ENCODE measurements at regions not wholly inside any gene's neighbourhood (a gene's known extent, or its start where the extent isn't known, plus 50 kb on each side); places are given as distances from the start of the nearest gene placed in this dataset.

DNA sequence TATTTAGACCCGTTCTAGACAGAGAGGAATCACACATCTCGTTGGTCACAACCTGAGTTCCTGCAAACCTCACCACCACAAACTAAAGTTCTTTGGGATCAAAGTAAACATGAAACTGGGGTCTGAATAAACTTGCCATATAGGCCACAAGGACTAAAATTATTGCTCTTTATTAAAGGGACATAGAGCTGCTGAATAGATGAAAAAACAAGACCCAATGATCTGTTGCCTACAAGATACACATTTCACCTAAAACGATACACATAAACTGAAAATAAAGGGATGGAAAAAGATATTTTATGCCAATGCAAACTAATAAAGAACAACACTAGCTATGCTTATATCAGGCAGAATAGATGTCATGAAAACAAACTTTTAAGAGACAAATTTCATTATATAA, 623.0 kb downstream of the TBC1D32 start:
- BruUV-seq (replicated peaks): no TSS peak
- TF ChIP-seq SIN3A (IDR thresholded peaks at IDR 0.05; ENCODE audit: borderline replicate concordance, insufficient read depth, low read depth, low read length) (no peak), TCF7L2 (IDR thresholded peaks at IDR 0.05; ENCODE audit: low read depth, low read length) (no peak), POLR2AphosphoS5 (IDR thresholded peaks at IDR 0.05; ENCODE audit: low read depth, low read length) (no peak)
- TF ChIP-seq, protein P1, sequence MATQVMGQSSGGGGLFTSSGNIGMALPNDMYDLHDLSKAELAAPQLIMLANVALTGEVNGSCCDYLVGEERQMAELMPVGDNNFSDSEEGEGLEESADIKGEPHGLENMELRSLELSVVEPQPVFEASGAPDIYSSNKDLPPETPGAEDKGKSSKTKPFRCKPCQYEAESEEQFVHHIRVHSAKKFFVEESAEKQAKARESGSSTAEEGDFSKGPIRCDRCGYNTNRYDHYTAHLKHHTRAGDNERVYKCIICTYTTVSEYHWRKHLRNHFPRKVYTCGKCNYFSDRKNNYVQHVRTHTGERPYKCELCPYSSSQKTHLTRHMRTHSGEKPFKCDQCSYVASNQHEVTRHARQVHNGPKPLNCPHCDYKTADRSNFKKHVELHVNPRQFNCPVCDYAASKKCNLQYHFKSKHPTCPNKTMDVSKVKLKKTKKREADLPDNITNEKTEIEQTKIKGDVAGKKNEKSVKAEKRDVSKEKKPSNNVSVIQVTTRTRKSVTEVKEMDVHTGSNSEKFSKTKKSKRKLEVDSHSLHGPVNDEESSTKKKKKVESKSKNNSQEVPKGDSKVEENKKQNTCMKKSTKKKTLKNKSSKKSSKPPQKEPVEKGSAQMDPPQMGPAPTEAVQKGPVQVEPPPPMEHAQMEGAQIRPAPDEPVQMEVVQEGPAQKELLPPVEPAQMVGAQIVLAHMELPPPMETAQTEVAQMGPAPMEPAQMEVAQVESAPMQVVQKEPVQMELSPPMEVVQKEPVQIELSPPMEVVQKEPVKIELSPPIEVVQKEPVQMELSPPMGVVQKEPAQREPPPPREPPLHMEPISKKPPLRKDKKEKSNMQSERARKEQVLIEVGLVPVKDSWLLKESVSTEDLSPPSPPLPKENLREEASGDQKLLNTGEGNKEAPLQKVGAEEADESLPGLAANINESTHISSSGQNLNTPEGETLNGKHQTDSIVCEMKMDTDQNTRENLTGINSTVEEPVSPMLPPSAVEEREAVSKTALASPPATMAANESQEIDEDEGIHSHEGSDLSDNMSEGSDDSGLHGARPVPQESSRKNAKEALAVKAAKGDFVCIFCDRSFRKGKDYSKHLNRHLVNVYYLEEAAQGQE (IDR thresholded peaks at IDR 0.05; ENCODE audit: insufficient read depth in 1 of 2, low read depth in 2 of 2, low read length in 1 of 2): no peak
- TF ChIP-seq, protein P2, sequence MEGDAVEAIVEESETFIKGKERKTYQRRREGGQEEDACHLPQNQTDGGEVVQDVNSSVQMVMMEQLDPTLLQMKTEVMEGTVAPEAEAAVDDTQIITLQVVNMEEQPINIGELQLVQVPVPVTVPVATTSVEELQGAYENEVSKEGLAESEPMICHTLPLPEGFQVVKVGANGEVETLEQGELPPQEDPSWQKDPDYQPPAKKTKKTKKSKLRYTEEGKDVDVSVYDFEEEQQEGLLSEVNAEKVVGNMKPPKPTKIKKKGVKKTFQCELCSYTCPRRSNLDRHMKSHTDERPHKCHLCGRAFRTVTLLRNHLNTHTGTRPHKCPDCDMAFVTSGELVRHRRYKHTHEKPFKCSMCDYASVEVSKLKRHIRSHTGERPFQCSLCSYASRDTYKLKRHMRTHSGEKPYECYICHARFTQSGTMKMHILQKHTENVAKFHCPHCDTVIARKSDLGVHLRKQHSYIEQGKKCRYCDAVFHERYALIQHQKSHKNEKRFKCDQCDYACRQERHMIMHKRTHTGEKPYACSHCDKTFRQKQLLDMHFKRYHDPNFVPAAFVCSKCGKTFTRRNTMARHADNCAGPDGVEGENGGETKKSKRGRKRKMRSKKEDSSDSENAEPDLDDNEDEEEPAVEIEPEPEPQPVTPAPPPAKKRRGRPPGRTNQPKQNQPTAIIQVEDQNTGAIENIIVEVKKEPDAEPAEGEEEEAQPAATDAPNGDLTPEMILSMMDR (IDR thresholded peaks at IDR 0.05): no peak
- ATAC-seq (no peak), DNase-seq (ENCODE audit: low read depth, low spot score) (no peak)
- ChIA-PET CTCF (no interaction called here), POLR2A (no interaction called here)
- in situ Hi-C loops (cut with HindIII; ENCODE audit: low pct_unique_long_range_greater_than_20kb, low sequenced_read_pairs): no loop called here
- intact Hi-C loops (cut with micrococcal nuclease; ENCODE audit: unreplicated experiment): no loop called here
- no peaks in the 10 kb centered on the region for H3K27me3 ChIP-seq (ENCODE audit: control insufficient read depth, insufficient read depth, low read length)
- peaks cover 10% of the 10 kb centered on the region for H3K9me3 ChIP-seq (ENCODE audit: control insufficient read depth, insufficient read depth, low read depth, low read length)
- H3K27ac ChIP-seq (ENCODE audit: low read length): no peak overlapping the region
- H3K4me3 ChIP-seq (ENCODE audit: low read depth in 2 of 2, low read length in 2 of 2): no peak overlapping the region
- no peaks in the 10 kb centered on the region for H3K36me3 ChIP-seq (ENCODE audit: control insufficient read depth, insufficient read depth, low read length)
- no peaks in the 10 kb centered on the region for H3K4me1 ChIP-seq (ENCODE audit: control insufficient read depth, insufficient read depth, low read length)

DNA sequence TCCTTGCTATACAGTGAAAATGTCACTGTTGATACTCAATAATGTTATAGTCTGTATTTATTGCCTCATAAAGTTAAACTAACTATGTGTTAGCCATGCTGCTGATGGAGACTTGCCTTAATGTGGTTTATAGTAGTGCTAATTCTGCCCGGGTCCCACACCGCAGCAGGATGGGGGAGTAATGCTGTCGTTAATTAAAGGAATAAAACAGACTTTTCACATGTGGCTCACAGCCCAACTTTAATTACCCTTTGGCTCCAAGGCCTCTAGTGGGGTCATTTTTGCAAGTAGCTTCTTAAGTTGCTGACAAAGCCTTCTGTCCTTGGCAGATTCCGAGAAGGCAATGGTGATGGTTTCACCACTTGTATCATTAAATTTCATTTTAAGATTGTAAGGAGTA, 634.3 kb downstream of the TBC1D32 start:
- CTCF ChIA-PET: no interaction called here

More for the DNA sequence above, 634.3 kb downstream of the TBC1D32 start:
- Histone ChIP-seq H3K27me3 (ENCODE audit: control insufficient read depth, insufficient read depth, low read length) (no peaks in the 10 kb centered on the region), H3K27ac (ENCODE audit: low read length) (no peak overlapping the region), H3K9me3 (ENCODE audit: control insufficient read depth, insufficient read depth, low read depth, low read length) (no peaks in the 10 kb centered on the region), H3K4me3 (ENCODE audit: low read depth in 2 of 2, low read length in 2 of 2) (no peak overlapping the region), H3K36me3 (ENCODE audit: control insufficient read depth, insufficient read depth, low read length) (no peaks in the 10 kb centered on the region), H3K4me1 (ENCODE audit: control insufficient read depth, insufficient read depth, low read length) (no peaks in the 10 kb centered on the region)
- TF ChIP-seq, protein P2 (IDR thresholded peaks at IDR 0.05): no peak
- no peak for TF ChIP-seq POLR2AphosphoS5 (IDR thresholded peaks at IDR 0.05; ENCODE audit: low read depth, low read length)
- TF ChIP-seq SIN3A (IDR thresholded peaks at IDR 0.05; ENCODE audit: borderline replicate concordance, insufficient read depth, low read depth, low read length): no peak
- TF ChIP-seq, protein P1 (IDR thresholded peaks at IDR 0.05; ENCODE audit: insufficient read depth in 1 of 2, low read depth in 2 of 2, low read length in 1 of 2): no peak
- TF ChIP-seq TCF7L2 (IDR thresholded peaks at IDR 0.05; ENCODE audit: low read depth, low read length): no peak
- ATAC-seq: no peak
- POLR2A ChIA-PET: no interaction called here
- DNase-seq (ENCODE audit: low read depth, low spot score): no peak
- intact Hi-C loops (cut with micrococcal nuclease; ENCODE audit: unreplicated experiment) (no loop called here), in situ Hi-C loops (cut with HindIII; ENCODE audit: low pct_unique_long_range_greater_than_20kb, low sequenced_read_pairs) (no loop called here)
- no TSS peak for BruUV-seq (replicated peaks)
